ENCODE measurements at regions not wholly inside any gene's neighbourhood (a gene's known extent, or its start where the extent isn't known, plus 50 kb on each side); places are given as distances from the start of the nearest gene placed in this dataset.

- no peak for TF ChIP-seq POLR2A (IDR thresholded peaks at IDR 0.05; ENCODE audit: low read depth, low read length)
- TF ChIP-seq SPI1 (IDR thresholded peaks at IDR 0.05; ENCODE audit: low read depth, low read length) = no peak
- no peak for TF ChIP-seq POLR2AphosphoS5 (IDR thresholded peaks at IDR 0.05; ENCODE audit: low read depth, low read length)
These were observed 102.3 kb downstream of the NPIPB11 start for GRCh38 chr16:29304251-29304650.

Measured in GM12891 (cell line).